ENCODE measurements at regions not wholly inside any gene's neighbourhood (a gene's known extent, or its start where the extent isn't known, plus 50 kb on each side); places are given as distances from the start of the nearest gene placed in this dataset.

GRCh38 chr17:65328567-65328966 is 191.4 kb downstream of the RGS9 start:
- TF ChIP-seq CTCF (IDR thresholded peaks at IDR 0.05; ENCODE audit: extremely low read depth, low read depth, low read length), result no peak
- Histone ChIP-seq H3K27me3 (ENCODE audit: insufficient read depth, low read length) (peaks cover 3% of the 10 kb centered on the region), H3K9me3 (ENCODE audit: low read depth, low read length) (no peaks in the 10 kb centered on the region), H3K79me2 (ENCODE audit: insufficient read depth, low read length) (no peaks in the 10 kb centered on the region), H3K36me3 (ENCODE audit: insufficient read depth, low read length) (no peaks in the 10 kb centered on the region), H3K4me3 (ENCODE audit: insufficient read depth, low read length) (no peak overlapping the region), H4K20me1 (ENCODE audit: insufficient read depth, low read length) (no peaks in the 10 kb centered on the region), H3K27ac (ENCODE audit: low read depth, low read length) (no peak overlapping the region), H3K4me2 (ENCODE audit: insufficient read depth, low read length) (no peak overlapping the region), H3K4me1 (ENCODE audit: insufficient read depth, low read length) (no peaks in the 10 kb centered on the region), H2AFZ (ENCODE audit: low read length) (no peak overlapping the region)
- DNase-seq (ENCODE audit: insufficient read length, low spot score, missing footprints), result no peak

GRCh38 chr17:65324611-65325342 is 187.6 kb downstream of the RGS9 start:
- no peaks in the 10 kb centered on the region for H3K79me2 ChIP-seq (ENCODE audit: insufficient read depth, low read length)
- H3K4me2 ChIP-seq (ENCODE audit: insufficient read depth, low read length), result no peak overlapping the region
- H3K4me3 ChIP-seq (ENCODE audit: insufficient read depth, low read length), result no peak overlapping the region
- TF ChIP-seq CTCF (IDR thresholded peaks at IDR 0.05; ENCODE audit: extremely low read depth, low read depth, low read length), result no peak
- peaks cover 3% of the 10 kb centered on the region for H3K27me3 ChIP-seq (ENCODE audit: insufficient read depth, low read length)
- no peak overlapping the region for H2AFZ ChIP-seq (ENCODE audit: low read length)
- H4K20me1 ChIP-seq (ENCODE audit: insufficient read depth, low read length), result no peaks in the 10 kb centered on the region
- H3K36me3 ChIP-seq (ENCODE audit: insufficient read depth, low read length), result no peaks in the 10 kb centered on the region
- H3K27ac ChIP-seq (ENCODE audit: low read depth, low read length), result no peak overlapping the region
- H3K9me3 ChIP-seq (ENCODE audit: low read depth, low read length), result no peaks in the 10 kb centered on the region
- no peak for DNase-seq (ENCODE audit: insufficient read length, low spot score, missing footprints)
- H3K4me1 ChIP-seq (ENCODE audit: insufficient read depth, low read length), result no peaks in the 10 kb centered on the region

- TF ChIP-seq CTCF (IDR thresholded peaks at IDR 0.05; ENCODE audit: extremely low read depth, low read depth, low read length), result no peak
- peaks cover 7% of the 10 kb centered on the region for H3K27me3 ChIP-seq (ENCODE audit: insufficient read depth, low read length)
- no peaks in the 10 kb centered on the region for H3K4me1 ChIP-seq (ENCODE audit: insufficient read depth, low read length)
- H3K79me2 ChIP-seq (ENCODE audit: insufficient read depth, low read length), result no peaks in the 10 kb centered on the region
- no peak overlapping the region for H3K4me2 ChIP-seq (ENCODE audit: insufficient read depth, low read length)
- H3K9me3 ChIP-seq (ENCODE audit: low read depth, low read length), result no peaks in the 10 kb centered on the region
- no peak overlapping the region for H3K4me3 ChIP-seq (ENCODE audit: insufficient read depth, low read length)
- no peak for DNase-seq (ENCODE audit: insufficient read length, low spot score, missing footprints)
- no peak overlapping the region for H3K27ac ChIP-seq (ENCODE audit: low read depth, low read length)
- H2AFZ ChIP-seq (ENCODE audit: low read length), result no peak overlapping the region
- H3K36me3 ChIP-seq (ENCODE audit: insufficient read depth, low read length), result no peaks in the 10 kb centered on the region
- H4K20me1 ChIP-seq (ENCODE audit: insufficient read depth, low read length), result no peaks in the 10 kb centered on the region
Observed at GRCh38 chr17:65323049-65323448, 185.9 kb downstream of the RGS9 start.

- TF ChIP-seq CTCF (IDR thresholded peaks at IDR 0.05; ENCODE audit: extremely low read depth, low read depth, low read length), result no peak
- no peak for DNase-seq (ENCODE audit: insufficient read length, low spot score, missing footprints)
- H3K27me3 ChIP-seq (ENCODE audit: insufficient read depth, low read length), result peaks cover 26% of the 10 kb centered on the region
- no peaks in the 10 kb centered on the region for H3K4me1 ChIP-seq (ENCODE audit: insufficient read depth, low read length)
- H3K9me3 ChIP-seq (ENCODE audit: low read depth, low read length), result no peaks in the 10 kb centered on the region
- no peak overlapping the region for H3K4me3 ChIP-seq (ENCODE audit: insufficient read depth, low read length)
- H4K20me1 ChIP-seq (ENCODE audit: insufficient read depth, low read length), result no peaks in the 10 kb centered on the region
- H3K27ac ChIP-seq (ENCODE audit: low read depth, low read length), result no peak overlapping the region
- no peak overlapping the region for H2AFZ ChIP-seq (ENCODE audit: low read length)
- no peak overlapping the region for H3K4me2 ChIP-seq (ENCODE audit: insufficient read depth, low read length)
- H3K36me3 ChIP-seq (ENCODE audit: insufficient read depth, low read length), result no peaks in the 10 kb centered on the region
- no peaks in the 10 kb centered on the region for H3K79me2 ChIP-seq (ENCODE audit: insufficient read depth, low read length)
Observed at GRCh38 chr17:65320820-65321219, 183.7 kb downstream of the RGS9 start.
